CD4-positive, CD25-positive, alpha-beta regulatory T cell (primary cell): ENCODE measurements at regions not wholly inside any gene's neighbourhood (a gene's known extent, or its start where the extent isn't known, plus 50 kb on each side); places are given as distances from the start of the nearest gene placed in this dataset.
"Not testable (repeated sequence)": the region's sequence is repeated elsewhere in the genome, so short reads cannot be mapped to it uniquely, and the experiment has no call there.

Experiments
- ATAC-seq, 2 donors: fragments of 150-1000 bp; cut with Tn5 transposase; one replicate each; pipeline ENCODE4 v1.10.0; 2021; ENCODE audit warnings: low read depth in 2 of 2, moderate number of reproducible peaks in 2 of 2, moderate library complexity in 1 of 2
- DNase-seq, 3 donors: peaks; one replicate each; pipeline versions ENCODE4 v3.0.0 to v3.0.0-alpha.2; 2012 to 2022; ENCODE audit warnings: mixed read lengths in 1 of 3
- H3K27ac ChIP-seq: one replicate; pipeline ENCODE4 v1.7.0; 2013; ENCODE audit warnings: mild to moderate bottlenecking, low read length; ENCODE audit not compliant: insufficient read depth, poor library complexity, severe bottlenecking
- H3K27me3 ChIP-seq: one replicate; pipeline ENCODE4 v1.7.0; 2013; ENCODE audit warnings: low read length; ENCODE audit not compliant: control insufficient read depth, insufficient read depth
- H3K36me3 ChIP-seq: one replicate; pipeline ENCODE4 v1.7.0; 2013; ENCODE audit warnings: mild to moderate bottlenecking, low read length, moderate library complexity; ENCODE audit not compliant: control insufficient read depth, insufficient read depth
- H3K4me1 ChIP-seq: 2 replicates; pipeline ENCODE4 v1.7.0; 2013; ENCODE audit warnings: mild to moderate bottlenecking, low read length; ENCODE audit not compliant: insufficient read depth, control insufficient read depth, poor library complexity, severe bottlenecking
- H3K4me3 ChIP-seq: one replicate; pipeline ENCODE4 v1.7.0; 2013; ENCODE audit warnings: low read depth, mild to moderate bottlenecking, low read length, moderate library complexity
- H3K9me3 ChIP-seq, 2 experiments: 1 replicate in 1 of 2; 2 replicates in 1 of 2; pipeline ENCODE4 v1.7.0; 2013; ENCODE audit warnings: low read length in 2 of 2, mild to moderate bottlenecking in 1 of 2, moderate library complexity in 1 of 2; ENCODE audit not compliant: control insufficient read depth in 2 of 2
- H3K27ac Mint-ChIP-seq, 3 donors: one replicate each; pipeline ENCODE4 v1.8.0; 2020 to 2022; ENCODE audit warnings: mild to moderate bottlenecking in 3 of 3, mixed read lengths in 3 of 3, moderate library complexity in 2 of 3
- H3K27me3 Mint-ChIP-seq: one replicate; pipeline ENCODE4 v1.8.0; 2022; ENCODE audit warnings: mild to moderate bottlenecking, mixed read lengths
- H3K36me3 Mint-ChIP-seq: one replicate; pipeline ENCODE4 v1.8.0; 2020; ENCODE audit warnings: mixed read lengths
- H3K4me1 Mint-ChIP-seq, 4 donors: one replicate each; pipeline ENCODE4 v1.8.0; 2020 to 2022; ENCODE audit warnings: mixed read lengths in 4 of 4, mild to moderate bottlenecking in 1 of 4
- H3K4me3 Mint-ChIP-seq, 4 donors: one replicate each; pipeline ENCODE4 v1.8.0; 2020 to 2022; ENCODE audit warnings: mild to moderate bottlenecking in 4 of 4, mixed read lengths in 4 of 4, moderate library complexity in 3 of 4
- H3K9me3 Mint-ChIP-seq, 7 donors: one replicate each; pipeline ENCODE4 v1.8.0; 2020 to 2022; ENCODE audit warnings: mixed read lengths in 7 of 7, mild to moderate bottlenecking in 3 of 7, moderate library complexity in 2 of 7

- H3K4me3 Mint-ChIP-seq, H3K9me3 Mint-ChIP-seq, H3K27ac ChIP-seq, H3K4me1 Mint-ChIP-seq, ATAC-seq, H3K4me1 ChIP-seq, H3K27me3 ChIP-seq, H3K4me3 ChIP-seq, H3K36me3 ChIP-seq, H3K36me3 Mint-ChIP-seq, DNase-seq, H3K27ac Mint-ChIP-seq, H3K9me3 ChIP-seq: not testable (repeated sequence)
- peaks cover 20% of the 10 kb centered on the region for H3K27me3 Mint-ChIP-seq
Observed at GRCh38 chr17:61539728-61540127, 51.3 kb downstream of the NACA2 start.

GRCh38 chr17:61538480-61538879, 52.5 kb downstream of the NACA2 start:
- Mint-ChIP-seq H3K9me3 (peaks cover 0 to 10% (median 3%) of the 10 kb centered on the region in 7 donors), H3K27ac (no peak overlapping the region), H3K4me1 (peaks cover 0 to 3% (median 0%) of the 10 kb centered on the region in 4 donors), H3K27me3 (peaks cover 12% of the 10 kb centered on the region), H3K4me3 (no peak overlapping the region), H3K36me3 (no peaks in the 10 kb centered on the region)
- Histone ChIP-seq H3K36me3 (no peaks in the 10 kb centered on the region), H3K9me3 (peaks cover 0 to 2% of the 10 kb centered on the region in 2 experiments), H3K27ac (no peak overlapping the region), H3K27me3 (peaks cover 7% of the 10 kb centered on the region), H3K4me1 (no peaks in the 10 kb centered on the region), H3K4me3 (no peak overlapping the region)
- ATAC-seq, result no peak
- DNase-seq, result no peak

GRCh38 chr17:61537264-61537771, 53.7 kb downstream of the NACA2 start:
- Mint-ChIP-seq H3K9me3 (peaks cover 0 to 10% (median 3%) of the 10 kb centered on the region in 7 donors), H3K4me3 (no peak overlapping the region), H3K4me1 (peaks cover 0 to 3% (median 0%) of the 10 kb centered on the region in 4 donors), H3K27ac (no peak overlapping the region), H3K27me3 (peaks cover 8% of the 10 kb centered on the region), H3K36me3 (no peaks in the 10 kb centered on the region)
- peaks cover 7% of the 10 kb centered on the region for H3K27me3 ChIP-seq
- no peaks in the 10 kb centered on the region for H3K4me1 ChIP-seq
- no peak overlapping the region for H3K27ac ChIP-seq
- no peaks in the 10 kb centered on the region for H3K36me3 ChIP-seq
- ATAC-seq, result no peak
- H3K9me3 ChIP-seq, result peaks cover 0 to 2% of the 10 kb centered on the region in 2 experiments
- no peak for DNase-seq
- H3K4me3 ChIP-seq, result no peak overlapping the region

GRCh38 chr17:61536422-61536955, 54.5 kb downstream of the NACA2 start:
- H3K27me3 ChIP-seq, result peaks cover 4% of the 10 kb centered on the region
- no peaks in the 10 kb centered on the region for H3K4me1 ChIP-seq
- H3K9me3 ChIP-seq, result peaks cover 0 to 2% of the 10 kb centered on the region in 2 experiments
- Mint-ChIP-seq H3K27me3 (peaks cover 8% of the 10 kb centered on the region), H3K4me1 (peaks cover 0 to 3% (median 0%) of the 10 kb centered on the region in 4 donors), H3K9me3 (peaks cover 0 to 8% (median 0%) of the 10 kb centered on the region in 7 donors), H3K36me3 (no peaks in the 10 kb centered on the region), H3K27ac (no peak overlapping the region), H3K4me3 (peak overlapping the region in 1 of 4 donors; percentile 55)
- no peak overlapping the region for H3K27ac ChIP-seq
- no peak for ATAC-seq
- DNase-seq, result peak in 1 of 3 donors; percentile 6
- H3K4me3 ChIP-seq, result no peak overlapping the region
- H3K36me3 ChIP-seq, result no peaks in the 10 kb centered on the region
